ENCODE measurements at regions not wholly inside any gene's neighbourhood (a gene's known extent, or its start where the extent isn't known, plus 50 kb on each side); places are given as distances from the start of the nearest gene placed in this dataset.

DNA sequence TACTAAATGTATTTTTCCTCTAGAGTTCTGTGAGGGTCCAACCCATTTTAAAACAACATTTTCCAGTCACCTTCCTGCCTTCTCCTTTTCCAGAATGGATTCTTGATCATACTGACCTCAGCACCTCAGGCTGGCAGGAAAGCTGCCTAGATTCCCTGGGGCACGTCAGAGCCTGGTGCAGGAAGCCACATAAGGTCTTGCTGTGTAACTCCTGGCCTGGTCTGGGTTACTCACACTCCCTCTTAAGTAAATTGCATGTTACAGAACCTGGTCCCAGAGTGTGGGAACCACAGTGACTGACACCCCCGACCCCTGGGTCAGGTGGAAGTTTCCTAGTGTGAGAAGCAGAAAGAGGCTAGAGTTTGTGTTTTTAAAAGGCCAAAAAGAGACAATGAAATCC lies 209.8 kb downstream of the SPTSSA start:
- Histone ChIP-seq H3K4me2 (ENCODE audit: low read length) (no peak overlapping the region), H3K9me3 (ENCODE audit: low read length) (no peaks in the 10 kb centered on the region), H3K36me3 (ENCODE audit: insufficient read depth, low read length) (no peaks in the 10 kb centered on the region), H3K9ac (ENCODE audit: low read length) (no peak overlapping the region), H3K27me3 (ENCODE audit: insufficient read depth, low read depth, low read length) (no peaks in the 10 kb centered on the region), H3K4me3 (ENCODE audit: low read length) (no peak overlapping the region), H3F3A (ENCODE audit: insufficient read depth, low read length, poor library complexity, severe bottlenecking) (no peaks in the 10 kb centered on the region), H3K9me2 (ENCODE audit: insufficient read depth, low read length) (no peaks in the 10 kb centered on the region), H4K20me1 (ENCODE audit: insufficient read depth) (no peaks in the 10 kb centered on the region), H2AFZ (ENCODE audit: low read depth, low read length) (no peak overlapping the region), H3K27ac (ENCODE audit: low read length) (no peak overlapping the region), H3K79me2 (replicated peaks; ENCODE audit: insufficient read depth, low read length) (no peaks in the 10 kb centered on the region)
- TF ChIP-seq POLR2AphosphoS5 (IDR thresholded peaks at IDR 0.05) (no peak), MXI1 (conservative IDR thresholded peaks at IDR 0.05; ENCODE audit: poor library complexity, severe bottlenecking) (no peak), EP300 (conservative IDR thresholded peaks at IDR 0.05; ENCODE audit: poor library complexity, severe bottlenecking) (no peak), SMC3 (conservative IDR thresholded peaks at IDR 0.05; ENCODE audit: poor library complexity) (no peak), TAF1 (IDR thresholded peaks at IDR 0.05; ENCODE audit: low read depth) (no peak), CTCF (IDR thresholded peaks at IDR 0.05; ENCODE audit: poor library complexity, severe bottlenecking) (no peak), RAD21 (conservative IDR thresholded peaks at IDR 0.05) (no peak), EZH2 (IDR thresholded peaks at IDR 0.05; ENCODE audit: borderline replicate concordance, insufficient read depth, low read length, poor library complexity, severe bottlenecking) (no peak)
- TF ChIP-seq, protein P1, sequence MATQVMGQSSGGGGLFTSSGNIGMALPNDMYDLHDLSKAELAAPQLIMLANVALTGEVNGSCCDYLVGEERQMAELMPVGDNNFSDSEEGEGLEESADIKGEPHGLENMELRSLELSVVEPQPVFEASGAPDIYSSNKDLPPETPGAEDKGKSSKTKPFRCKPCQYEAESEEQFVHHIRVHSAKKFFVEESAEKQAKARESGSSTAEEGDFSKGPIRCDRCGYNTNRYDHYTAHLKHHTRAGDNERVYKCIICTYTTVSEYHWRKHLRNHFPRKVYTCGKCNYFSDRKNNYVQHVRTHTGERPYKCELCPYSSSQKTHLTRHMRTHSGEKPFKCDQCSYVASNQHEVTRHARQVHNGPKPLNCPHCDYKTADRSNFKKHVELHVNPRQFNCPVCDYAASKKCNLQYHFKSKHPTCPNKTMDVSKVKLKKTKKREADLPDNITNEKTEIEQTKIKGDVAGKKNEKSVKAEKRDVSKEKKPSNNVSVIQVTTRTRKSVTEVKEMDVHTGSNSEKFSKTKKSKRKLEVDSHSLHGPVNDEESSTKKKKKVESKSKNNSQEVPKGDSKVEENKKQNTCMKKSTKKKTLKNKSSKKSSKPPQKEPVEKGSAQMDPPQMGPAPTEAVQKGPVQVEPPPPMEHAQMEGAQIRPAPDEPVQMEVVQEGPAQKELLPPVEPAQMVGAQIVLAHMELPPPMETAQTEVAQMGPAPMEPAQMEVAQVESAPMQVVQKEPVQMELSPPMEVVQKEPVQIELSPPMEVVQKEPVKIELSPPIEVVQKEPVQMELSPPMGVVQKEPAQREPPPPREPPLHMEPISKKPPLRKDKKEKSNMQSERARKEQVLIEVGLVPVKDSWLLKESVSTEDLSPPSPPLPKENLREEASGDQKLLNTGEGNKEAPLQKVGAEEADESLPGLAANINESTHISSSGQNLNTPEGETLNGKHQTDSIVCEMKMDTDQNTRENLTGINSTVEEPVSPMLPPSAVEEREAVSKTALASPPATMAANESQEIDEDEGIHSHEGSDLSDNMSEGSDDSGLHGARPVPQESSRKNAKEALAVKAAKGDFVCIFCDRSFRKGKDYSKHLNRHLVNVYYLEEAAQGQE (IDR thresholded peaks at IDR 0.05; ENCODE audit: borderline replicate concordance) = no peak

DNA sequence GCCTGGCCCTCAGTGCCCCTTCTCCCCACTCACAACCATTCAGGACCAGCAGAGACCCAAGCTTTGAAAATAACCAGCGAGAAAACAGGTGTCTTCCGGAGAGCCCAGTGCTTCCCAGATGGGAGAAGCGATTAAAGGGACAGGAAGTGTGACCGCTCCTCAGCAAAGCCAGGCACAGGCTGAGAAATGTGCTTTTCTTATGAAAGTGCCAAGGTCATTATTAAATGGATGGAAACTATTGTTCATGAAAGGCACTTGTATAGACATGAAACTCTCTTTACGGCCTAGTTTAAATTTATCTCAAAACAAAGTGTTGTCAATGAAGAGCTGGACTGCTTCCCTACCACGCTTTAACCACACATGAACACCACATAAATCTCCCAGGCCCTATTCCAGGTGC lies 210.4 kb downstream of the SPTSSA start:
- TF ChIP-seq, protein P1 (IDR thresholded peaks at IDR 0.05; ENCODE audit: borderline replicate concordance) = no peak
- no peak for TF ChIP-seq MXI1 (conservative IDR thresholded peaks at IDR 0.05; ENCODE audit: poor library complexity, severe bottlenecking)
- no peak for TF ChIP-seq EP300 (conservative IDR thresholded peaks at IDR 0.05; ENCODE audit: poor library complexity, severe bottlenecking)
- TF ChIP-seq SMC3 (conservative IDR thresholded peaks at IDR 0.05; ENCODE audit: poor library complexity) = no peak
- H3K9me3 ChIP-seq (ENCODE audit: low read length) = no peaks in the 10 kb centered on the region
- no peak overlapping the region for H3K4me3 ChIP-seq (ENCODE audit: low read length)
- no peak overlapping the region for H3K27ac ChIP-seq (ENCODE audit: low read length)
- no peaks in the 10 kb centered on the region for H3K79me2 ChIP-seq (replicated peaks; ENCODE audit: insufficient read depth, low read length)
- H3F3A ChIP-seq (ENCODE audit: insufficient read depth, low read length, poor library complexity, severe bottlenecking) = no peaks in the 10 kb centered on the region
- H3K9me2 ChIP-seq (ENCODE audit: insufficient read depth, low read length) = no peaks in the 10 kb centered on the region
- no peak overlapping the region for H2AFZ ChIP-seq (ENCODE audit: low read depth, low read length)
- H3K4me2 ChIP-seq (ENCODE audit: low read length) = no peak overlapping the region
- H3K36me3 ChIP-seq (ENCODE audit: insufficient read depth, low read length) = no peaks in the 10 kb centered on the region
- no peaks in the 10 kb centered on the region for H4K20me1 ChIP-seq (ENCODE audit: insufficient read depth)
- H3K9ac ChIP-seq (ENCODE audit: low read length) = no peak overlapping the region
- no peaks in the 10 kb centered on the region for H3K27me3 ChIP-seq (ENCODE audit: insufficient read depth, low read depth, low read length)
